Parathyroid adenoma (tissue), 2 donors: ENCODE measurements at regions not wholly inside any gene's neighbourhood (a gene's known extent, or its start where the extent isn't known, plus 50 kb on each side); places are given as distances from the start of the nearest gene placed in this dataset.

ENCODE experiments used
- H2AFZ ChIP-seq: fragments of 300-600 bp; sonication (generic); one replicate; pipeline ENCODE4 v1.7.0; 2017; ENCODE audit warnings: antibody characterized with exemption, mild to moderate bottlenecking
- H3K27ac ChIP-seq: fragments of 300-600 bp; sonication (generic); one replicate; pipeline ENCODE4 v1.7.0; 2017
- H3K27me3 ChIP-seq: fragments of 300-600 bp; sonication (generic); one replicate; pipeline ENCODE4 v1.7.0; 2017; ENCODE audit warnings: low read length; ENCODE audit not compliant: control insufficient read depth, insufficient read depth
- H3K36me3 ChIP-seq: fragments of 300-600 bp; sonication (generic); one replicate; pipeline ENCODE4 v1.7.0; 2017; ENCODE audit warnings: low read length; ENCODE audit not compliant: control insufficient read depth, insufficient read depth
- H3K4me1 ChIP-seq: fragments of 300-600 bp; sonication (generic); one replicate; pipeline ENCODE4 v1.7.0; 2017; ENCODE audit warnings: control low read depth
- H3K4me2 ChIP-seq: fragments of 300-600 bp; sonication (generic); one replicate; pipeline ENCODE4 v1.7.0; 2017; ENCODE audit warnings: low read length
- H3K4me3 ChIP-seq: fragments of 300-600 bp; sonication (generic); one replicate; pipeline ENCODE4 v1.7.0; 2017; ENCODE audit warnings: low read depth, low read length
- H3K79me2 ChIP-seq: fragments of 300-600 bp; sonication (generic); one replicate; pipeline ENCODE4 v1.7.0; 2017; ENCODE audit warnings: control low read depth
- H3K9ac ChIP-seq: fragments of 300-600 bp; sonication (generic); one replicate; pipeline ENCODE4 v1.7.0; 2017; ENCODE audit warnings: mild to moderate bottlenecking
- H3K9me3 ChIP-seq: fragments of 300-600 bp; sonication (generic); one replicate; pipeline ENCODE4 v1.7.0; 2017; ENCODE audit warnings: low read length; ENCODE audit not compliant: control insufficient read depth
- CTCF ChIP-seq: fragments of 300-600 bp; sonication (generic); IDR thresholded peaks from one replicate; pipeline ENCODE4 v1.7.0; 2017; ENCODE audit warnings: antibody characterized with exemption, mild to moderate bottlenecking
- donor health status: primary hyperparathyroidism.

GRCh38 chr4:18981234-18981615 is 959.7 kb upstream of the LCORL start:
- Histone ChIP-seq H2AFZ (no peak overlapping the region), H3K4me3 (no peak overlapping the region), H3K36me3 (no peaks in the 10 kb centered on the region), H3K79me2 (no peaks in the 10 kb centered on the region), H3K27me3 (no peaks in the 10 kb centered on the region), H3K4me1 (no peaks in the 10 kb centered on the region), H3K4me2 (no peak overlapping the region), H3K9ac (no peak overlapping the region), H3K9me3 (no peaks in the 10 kb centered on the region), H3K27ac (no peak overlapping the region)
- no peak for TF ChIP-seq CTCF

GRCh38 chr4:18980516-18981233 is 959.1 kb upstream of the LCORL start:
- Histone ChIP-seq H3K79me2 (no peaks in the 10 kb centered on the region), H3K9me3 (no peaks in the 10 kb centered on the region), H3K27ac (no peak overlapping the region), H3K4me3 (no peak overlapping the region), H3K4me1 (no peaks in the 10 kb centered on the region), H3K27me3 (no peaks in the 10 kb centered on the region), H3K9ac (no peak overlapping the region), H3K4me2 (no peak overlapping the region), H3K36me3 (no peaks in the 10 kb centered on the region), H2AFZ (no peak overlapping the region)
- no peak for TF ChIP-seq CTCF

GRCh38 chr4:18976884-18977283 is 955.3 kb upstream of the LCORL start:
- H3K4me3 ChIP-seq = no peak overlapping the region
- no peak overlapping the region for H2AFZ ChIP-seq
- H3K4me2 ChIP-seq = no peak overlapping the region
- no peaks in the 10 kb centered on the region for H3K9me3 ChIP-seq
- no peaks in the 10 kb centered on the region for H3K4me1 ChIP-seq
- no peaks in the 10 kb centered on the region for H3K36me3 ChIP-seq
- no peak overlapping the region for H3K9ac ChIP-seq
- no peak for TF ChIP-seq CTCF
- H3K79me2 ChIP-seq = no peaks in the 10 kb centered on the region
- H3K27ac ChIP-seq = no peak overlapping the region
- no peaks in the 10 kb centered on the region for H3K27me3 ChIP-seq

- no peaks in the 10 kb centered on the region for H3K9me3 ChIP-seq
- no peak overlapping the region for H3K4me3 ChIP-seq
- H3K36me3 ChIP-seq = no peaks in the 10 kb centered on the region
- no peak for TF ChIP-seq CTCF
- H2AFZ ChIP-seq = no peak overlapping the region
- H3K9ac ChIP-seq = no peak overlapping the region
- no peaks in the 10 kb centered on the region for H3K27me3 ChIP-seq
- H3K4me2 ChIP-seq = no peak overlapping the region
- no peaks in the 10 kb centered on the region for H3K4me1 ChIP-seq
- no peaks in the 10 kb centered on the region for H3K79me2 ChIP-seq
- no peak overlapping the region for H3K27ac ChIP-seq
Observed at GRCh38 chr4:18975916-18976808, 954.6 kb upstream of the LCORL start.
